Stimulated activated memory B cell treated with anti-CD40 and anti-IgM and Interleukin-4, amounts not matched to agents 10 μg/mL and 1 μg/mL and 100 μg/mL, for 72 hours (primary cell): ENCODE measurements at regions not wholly inside any gene's neighbourhood (a gene's known extent, or its start where the extent isn't known, plus 50 kb on each side); places are given as distances from the start of the nearest gene placed in this dataset.
"Not testable (repeated sequence)": the region's sequence is repeated elsewhere in the genome, so short reads cannot be mapped to it uniquely, and the experiment has no call there.

Source experiments
- ATAC-seq: fragments of 150-1000 bp; cut with Tn5 transposase; 2 replicates; pipeline ENCODE4 v1.10.0; 2021
- H3K27ac Mint-ChIP-seq: one replicate; pipeline ENCODE4 v1.8.0; 2022; ENCODE audit warnings: mild to moderate bottlenecking, mixed read lengths
- H3K27me3 Mint-ChIP-seq: one replicate; pipeline ENCODE4 v1.8.0; 2022; ENCODE audit warnings: mixed read lengths
- H3K36me3 Mint-ChIP-seq: one replicate; pipeline ENCODE4 v1.8.0; 2022; ENCODE audit warnings: mixed read lengths
- H3K4me1 Mint-ChIP-seq: one replicate; pipeline ENCODE4 v1.8.0; 2022; ENCODE audit warnings: mixed read lengths
- H3K4me3 Mint-ChIP-seq: one replicate; pipeline ENCODE4 v1.8.0; 2022; ENCODE audit warnings: mild to moderate bottlenecking, moderate library complexity, mixed read lengths
- H3K9me3 Mint-ChIP-seq: one replicate; pipeline ENCODE4 v1.8.0; 2022; ENCODE audit warnings: mixed read lengths

DNA sequence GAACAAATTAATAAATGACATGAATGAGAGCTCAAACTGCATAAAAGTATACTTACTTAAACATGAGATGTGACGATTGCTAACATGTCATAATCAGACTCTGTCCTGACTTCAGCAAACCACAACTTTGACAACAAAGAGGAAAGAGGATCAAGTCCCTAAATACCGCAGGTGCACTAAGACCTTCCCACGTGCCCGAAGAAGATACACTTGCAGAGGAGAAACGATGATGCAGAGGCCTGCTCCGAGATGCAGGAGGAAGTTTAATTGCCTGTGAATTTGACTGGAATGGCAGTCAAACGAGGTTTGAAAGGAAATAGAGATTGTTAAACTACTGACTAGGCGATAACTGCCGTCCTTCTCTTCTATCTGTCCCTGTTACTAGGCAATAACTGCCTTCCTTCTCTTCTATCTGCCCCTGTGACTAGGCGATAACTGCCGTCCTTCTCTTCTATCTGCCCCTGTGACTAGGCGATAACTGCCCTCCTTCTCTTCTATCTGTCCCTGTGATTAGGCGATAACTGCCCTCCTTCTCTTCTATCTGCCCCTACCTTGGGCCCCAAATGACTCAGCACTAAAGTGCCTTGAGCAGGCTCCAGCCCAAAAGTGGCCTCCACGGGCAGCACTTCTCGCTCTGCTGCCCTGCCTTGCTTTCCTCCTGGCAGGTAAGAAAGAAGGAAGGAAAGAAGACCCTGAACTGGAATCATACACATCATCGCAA is 2226.0 kb upstream of the DEFB115 start:
- H3K9me3 Mint-ChIP-seq: peaks cover 16% of the 10 kb centered on the region
- H3K27me3 Mint-ChIP-seq, H3K4me1 Mint-ChIP-seq, ATAC-seq, H3K4me3 Mint-ChIP-seq, H3K36me3 Mint-ChIP-seq, H3K27ac Mint-ChIP-seq: not testable (repeated sequence)

GRCh38 chr20:29044239-29044638 is 2213.2 kb upstream of the DEFB115 start:
- H3K4me1 Mint-ChIP-seq, H3K27me3 Mint-ChIP-seq, H3K27ac Mint-ChIP-seq, H3K36me3 Mint-ChIP-seq, H3K9me3 Mint-ChIP-seq, ATAC-seq, H3K4me3 Mint-ChIP-seq: not testable (repeated sequence)

- ATAC-seq, H3K4me3 Mint-ChIP-seq, H3K4me1 Mint-ChIP-seq, H3K9me3 Mint-ChIP-seq, H3K27me3 Mint-ChIP-seq, H3K36me3 Mint-ChIP-seq, H3K27ac Mint-ChIP-seq: not testable (repeated sequence)
Observed at GRCh38 chr20:29050008-29050606, 2207.4 kb upstream of the DEFB115 start.

- not testable (repeated sequence) for H3K36me3 Mint-ChIP-seq, H3K4me1 Mint-ChIP-seq, H3K27me3 Mint-ChIP-seq, H3K27ac Mint-ChIP-seq, H3K9me3 Mint-ChIP-seq, H3K4me3 Mint-ChIP-seq, ATAC-seq
Observed at GRCh38 chr20:29057866-29058484, 2199.5 kb upstream of the DEFB115 start.

DNA sequence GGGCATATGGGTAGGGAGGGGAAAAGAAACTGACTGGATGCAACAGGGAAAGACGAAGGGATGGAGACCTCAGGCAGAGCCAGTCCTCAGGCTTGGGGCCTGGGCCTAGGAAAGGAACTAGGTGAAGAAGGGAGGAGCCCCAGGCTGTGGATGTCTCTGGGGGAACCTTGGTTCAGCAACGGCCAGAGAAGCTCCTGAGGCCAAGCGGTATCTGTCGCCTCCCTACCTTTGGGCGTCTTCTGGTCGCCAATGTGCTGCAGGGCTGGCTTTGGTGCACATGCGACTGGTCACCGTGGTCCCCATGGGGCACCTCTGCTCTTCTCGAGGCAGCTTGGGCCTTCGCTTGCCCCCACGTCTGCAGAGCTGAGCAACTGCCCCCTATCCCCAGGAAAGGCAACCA is 2195.0 kb upstream of the DEFB115 start:
- H3K4me3 Mint-ChIP-seq, H3K27ac Mint-ChIP-seq, ATAC-seq, H3K4me1 Mint-ChIP-seq, H3K36me3 Mint-ChIP-seq, H3K27me3 Mint-ChIP-seq: not testable (repeated sequence)
- H3K9me3 Mint-ChIP-seq: peaks cover 21% of the 10 kb centered on the region

DNA sequence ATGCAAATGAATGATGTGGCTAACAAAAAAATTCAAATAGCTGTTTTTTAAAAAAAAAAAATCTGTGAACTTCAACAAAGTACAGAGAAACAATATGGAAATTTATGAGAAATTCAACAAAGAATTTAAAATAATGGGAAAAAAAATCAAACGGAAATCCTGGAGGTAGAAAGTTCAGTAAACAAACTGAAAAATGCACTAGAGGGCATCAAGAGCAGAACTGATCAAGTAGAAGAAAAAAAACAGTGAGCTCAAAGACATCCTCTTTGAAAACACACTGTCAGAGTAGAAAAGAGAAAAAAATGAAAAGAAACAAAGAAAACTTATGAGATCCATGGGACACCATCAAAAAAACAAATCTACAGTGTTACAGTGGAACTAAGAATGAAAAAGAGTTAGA is 2191.1 kb upstream of the DEFB115 start:
- not testable (repeated sequence) for H3K36me3 Mint-ChIP-seq, ATAC-seq, H3K27ac Mint-ChIP-seq, H3K27me3 Mint-ChIP-seq, H3K4me1 Mint-ChIP-seq, H3K4me3 Mint-ChIP-seq
- peaks cover 21% of the 10 kb centered on the region for H3K9me3 Mint-ChIP-seq

- H3K27me3 Mint-ChIP-seq, H3K27ac Mint-ChIP-seq, H3K4me3 Mint-ChIP-seq, H3K36me3 Mint-ChIP-seq, ATAC-seq, H3K9me3 Mint-ChIP-seq, H3K4me1 Mint-ChIP-seq: not testable (repeated sequence)
Observed at GRCh38 chr20:29073640-29074039, 2183.8 kb upstream of the DEFB115 start.

- Mint-ChIP-seq H3K27me3 (no peaks in the 10 kb centered on the region), H3K36me3 (no peaks in the 10 kb centered on the region), H3K9me3 (peaks cover 26% of the 10 kb centered on the region), H3K4me1 (peaks cover 5% of the 10 kb centered on the region), H3K27ac (peak overlapping the region; percentile 83), H3K4me3 (peak overlapping the region; percentile 84)
- ATAC-seq: peak; percentile 82
Observed at GRCh38 chr20:29079769-29080690, 2177.4 kb upstream of the DEFB115 start.

DNA sequence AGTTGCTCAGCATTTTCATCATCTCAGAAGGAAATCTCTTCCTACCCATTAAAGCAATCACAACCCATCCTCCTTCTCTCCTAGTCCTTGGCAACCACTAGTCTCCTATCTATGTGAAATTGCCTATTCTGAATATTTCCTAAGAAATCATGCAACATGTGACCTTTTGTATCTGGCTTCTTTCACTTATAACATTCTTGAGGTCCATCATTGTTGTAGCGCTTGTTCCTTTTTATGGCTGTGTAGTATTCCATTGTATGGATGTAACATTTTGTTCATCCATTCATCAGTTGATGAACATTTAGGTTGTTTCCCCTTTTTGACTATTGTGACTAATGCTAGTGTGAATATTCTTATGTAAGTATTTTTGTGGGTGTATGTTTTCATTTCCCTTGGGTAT is 2175.8 kb upstream of the DEFB115 start:
- H3K4me1 Mint-ChIP-seq, H3K27me3 Mint-ChIP-seq, H3K36me3 Mint-ChIP-seq, ATAC-seq, H3K4me3 Mint-ChIP-seq, H3K27ac Mint-ChIP-seq: not testable (repeated sequence)
- H3K9me3 Mint-ChIP-seq: peaks cover 26% of the 10 kb centered on the region

DNA sequence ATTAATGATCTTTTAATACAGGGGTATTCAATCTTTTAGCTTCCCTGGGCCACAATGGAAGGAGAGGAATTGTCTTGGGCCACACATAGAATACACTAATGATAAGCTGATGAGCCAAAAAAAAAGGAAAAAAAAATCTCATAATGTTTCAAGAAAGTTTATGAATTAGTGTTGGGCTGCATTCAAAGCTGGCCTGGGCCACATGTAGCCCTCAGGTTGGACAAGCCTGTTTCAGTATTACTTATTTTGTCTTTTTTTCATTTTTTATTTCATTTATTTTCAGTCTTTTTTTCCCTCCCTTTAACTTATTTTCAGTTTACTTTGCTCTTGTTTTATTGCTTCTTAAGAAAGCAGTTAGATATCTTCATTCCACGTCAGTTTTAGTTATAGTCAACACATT is 2171.8 kb upstream of the DEFB115 start:
- H3K9me3 Mint-ChIP-seq: peaks cover 19% of the 10 kb centered on the region
- no peak overlapping the region for H3K4me3 Mint-ChIP-seq
- ATAC-seq: no peak
- H3K27me3 Mint-ChIP-seq: no peaks in the 10 kb centered on the region
- H3K36me3 Mint-ChIP-seq: no peaks in the 10 kb centered on the region
- no peak overlapping the region for H3K27ac Mint-ChIP-seq
- no peaks in the 10 kb centered on the region for H3K4me1 Mint-ChIP-seq

GRCh38 chr20:29086145-29086718 is 2171.2 kb upstream of the DEFB115 start:
- not testable (repeated sequence) for H3K27ac Mint-ChIP-seq, H3K4me1 Mint-ChIP-seq, H3K4me3 Mint-ChIP-seq, ATAC-seq, H3K36me3 Mint-ChIP-seq, H3K27me3 Mint-ChIP-seq
- H3K9me3 Mint-ChIP-seq: peaks cover 19% of the 10 kb centered on the region

DNA sequence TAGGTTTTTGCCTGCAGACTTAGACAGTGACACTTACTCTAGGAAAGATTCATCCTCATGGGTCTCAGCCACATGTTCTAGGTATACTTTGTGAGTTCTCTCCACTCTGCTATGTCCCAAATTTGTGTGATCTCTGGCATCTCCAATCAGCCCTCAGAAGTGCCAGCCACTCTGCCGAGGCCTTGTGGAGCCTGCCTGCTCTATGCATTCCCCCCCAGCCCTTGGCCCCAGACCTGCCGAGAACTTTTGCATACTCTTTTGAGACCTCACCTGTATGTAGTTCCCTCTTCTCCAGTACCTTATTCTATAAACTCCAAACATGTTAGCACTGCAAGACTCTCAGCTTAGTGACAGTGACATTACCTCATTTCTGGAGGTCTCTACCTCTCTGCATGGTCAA is 2170.5 kb upstream of the DEFB115 start:
- Mint-ChIP-seq H3K36me3 (no peaks in the 10 kb centered on the region), H3K4me3 (no peak overlapping the region), H3K27me3 (no peaks in the 10 kb centered on the region), H3K9me3 (peaks cover 15% of the 10 kb centered on the region), H3K27ac (no peak overlapping the region), H3K4me1 (no peaks in the 10 kb centered on the region)
- ATAC-seq: no peak

DNA sequence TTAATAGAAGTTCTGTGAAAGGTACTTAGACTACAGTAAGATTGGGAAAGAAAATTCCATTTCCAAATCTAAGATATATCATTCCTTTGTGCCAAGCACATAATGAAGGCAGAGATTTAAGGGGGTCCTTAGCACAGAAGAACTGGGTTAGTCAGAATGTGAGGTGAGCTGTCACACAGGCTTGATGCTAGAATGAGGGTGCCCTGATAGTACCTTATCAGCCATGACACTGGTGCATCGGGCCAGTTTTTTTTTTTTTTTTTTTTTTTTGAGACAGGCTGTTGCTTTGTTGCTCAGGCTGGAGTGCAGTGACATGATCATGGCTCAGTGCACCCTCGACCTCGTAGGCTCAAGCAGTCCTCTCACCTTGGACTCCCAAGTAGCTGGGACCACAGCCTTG is 2169.6 kb upstream of the DEFB115 start:
- not testable (repeated sequence) for ATAC-seq, H3K36me3 Mint-ChIP-seq, H3K27ac Mint-ChIP-seq, H3K27me3 Mint-ChIP-seq, H3K4me1 Mint-ChIP-seq, H3K4me3 Mint-ChIP-seq
- H3K9me3 Mint-ChIP-seq: peaks cover 15% of the 10 kb centered on the region

DNA sequence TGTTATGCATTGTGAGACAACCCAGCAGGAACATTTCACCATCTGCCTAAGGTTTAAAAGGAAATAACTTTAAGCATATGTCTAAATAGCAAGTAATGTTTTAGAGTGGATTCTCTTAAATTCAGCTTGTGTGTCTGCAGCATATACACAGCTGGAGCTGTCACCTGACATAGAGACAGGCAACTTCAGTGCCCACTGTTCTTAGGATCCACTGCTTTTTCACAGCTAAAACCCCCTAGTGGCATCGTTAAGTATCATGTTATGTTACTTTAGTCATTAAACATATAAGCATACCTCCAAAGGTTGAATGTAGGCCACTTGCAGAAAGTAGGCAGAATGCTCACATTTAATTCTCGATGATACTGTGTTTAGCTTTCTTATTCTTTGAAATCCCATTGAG is 2169.0 kb upstream of the DEFB115 start:
- not testable (repeated sequence) for H3K36me3 Mint-ChIP-seq, H3K4me3 Mint-ChIP-seq

GRCh38 chr20:29089409-29089808 is 2168.1 kb upstream of the DEFB115 start:
- not testable (repeated sequence) for H3K27ac Mint-ChIP-seq, ATAC-seq, H3K27me3 Mint-ChIP-seq, H3K36me3 Mint-ChIP-seq, H3K4me3 Mint-ChIP-seq, H3K4me1 Mint-ChIP-seq, H3K9me3 Mint-ChIP-seq

More for the DNA sequence above, 2169.0 kb upstream of the DEFB115 start:
- not testable (repeated sequence) for H3K27ac Mint-ChIP-seq, ATAC-seq, H3K4me1 Mint-ChIP-seq, H3K27me3 Mint-ChIP-seq
- H3K9me3 Mint-ChIP-seq: peaks cover 13% of the 10 kb centered on the region
